ENCODE measurements at regions not wholly inside any gene's neighbourhood (a gene's known extent, or its start where the extent isn't known, plus 50 kb on each side); places are given as distances from the start of the nearest gene placed in this dataset.

- Histone ChIP-seq H3K4me2 (replicated peaks; ENCODE audit: extremely low read depth, low read length, poor library complexity, severe bottlenecking) (no peak overlapping the region), H3K27ac (ENCODE audit: low read depth in 1 of 2, low read length in 2 of 2) (no peak overlapping the region), H2AFZ (ENCODE audit: insufficient read depth, low read depth, low read length, poor library complexity, severe bottlenecking) (no peak overlapping the region), H3K9me3 (replicated peaks in 1 of 2; ENCODE audit: control insufficient read depth in 1 of 2, insufficient read depth in 1 of 2, low read length in 2 of 2) (peaks cover 0 to 4% of the 10 kb centered on the region in 2 donors), H3K79me2 (ENCODE audit: insufficient read depth, low read length) (no peaks in the 10 kb centered on the region), H3K36me3 (replicated peaks in 1 of 2; ENCODE audit: control insufficient read depth in 1 of 2, insufficient read depth in 2 of 2, low read length in 2 of 2) (no peaks in the 10 kb centered on the region), H4K20me1 (ENCODE audit: insufficient read depth, low read length) (no peaks in the 10 kb centered on the region), H3K27me3 (ENCODE audit: control insufficient read depth in 2 of 2, insufficient read depth in 2 of 2, low read length in 2 of 2) (no peaks in the 10 kb centered on the region), H3K4me1 (ENCODE audit: control insufficient read depth in 1 of 2, insufficient read depth in 2 of 2, low read length in 2 of 2) (no peaks in the 10 kb centered on the region), H3K9ac (ENCODE audit: insufficient read depth, low read length, poor library complexity, severe bottlenecking) (no peak overlapping the region), H3K4me3 (replicated peaks in 1 of 3; ENCODE audit: low read depth in 2 of 3, low read length in 3 of 3) (no peak overlapping the region)
- Mint-ChIP-seq H3K4me1 (no peaks in the 10 kb centered on the region), H3K27ac (no peak overlapping the region), H3K4me3 (no peak overlapping the region), H3K9me3 (peaks cover 0 to 9% (median 0%) of the 10 kb centered on the region in 7 donors), H3K27me3 (ENCODE audit: low read depth in 3 of 3) (no peaks in the 10 kb centered on the region), H3K36me3 (no peaks in the 10 kb centered on the region)
- no CpG with 5 or more reads among the region's 3 CpGs for WGBS (ENCODE audit: insufficient coverage)
- intact Hi-C loops (cut with micrococcal nuclease) = no loop called here
- TF ChIP-seq CTCF (IDR thresholded peaks at IDR 0.05) = no peak
- DNase-seq = no peak
Observed at GRCh38 chr5:18900644-18901043, 1087.4 kb downstream of the CDH18 start.

GRCh38 chr5:18920966-18921365, 1067.0 kb downstream of the CDH18 start:
- Histone ChIP-seq H3K36me3 (replicated peaks in 1 of 2; ENCODE audit: control insufficient read depth in 1 of 2, insufficient read depth in 2 of 2, low read length in 2 of 2) (no peaks in the 10 kb centered on the region), H2AFZ (ENCODE audit: insufficient read depth, low read depth, low read length, poor library complexity, severe bottlenecking) (no peak overlapping the region), H4K20me1 (ENCODE audit: insufficient read depth, low read length) (no peaks in the 10 kb centered on the region), H3K4me3 (replicated peaks in 1 of 3; ENCODE audit: low read depth in 2 of 3, low read length in 3 of 3) (no peak overlapping the region), H3K27me3 (ENCODE audit: control insufficient read depth in 2 of 2, insufficient read depth in 2 of 2, low read length in 2 of 2) (no peaks in the 10 kb centered on the region), H3K9ac (ENCODE audit: insufficient read depth, low read length, poor library complexity, severe bottlenecking) (no peak overlapping the region), H3K27ac (ENCODE audit: low read depth in 1 of 2, low read length in 2 of 2) (no peak overlapping the region), H3K4me1 (ENCODE audit: control insufficient read depth in 1 of 2, insufficient read depth in 2 of 2, low read length in 2 of 2) (no peaks in the 10 kb centered on the region), H3K79me2 (ENCODE audit: insufficient read depth, low read length) (no peaks in the 10 kb centered on the region), H3K4me2 (replicated peaks; ENCODE audit: extremely low read depth, low read length, poor library complexity, severe bottlenecking) (no peak overlapping the region), H3K9me3 (replicated peaks in 1 of 2; ENCODE audit: control insufficient read depth in 1 of 2, insufficient read depth in 1 of 2, low read length in 2 of 2) (peaks cover 12 to 18% of the 10 kb centered on the region in 2 donors)
- 93% methylated on average over 4 of the region's 5 CpGs for WGBS (ENCODE audit: insufficient coverage)
- no peak for TF ChIP-seq CTCF (IDR thresholded peaks at IDR 0.05)
- Mint-ChIP-seq H3K4me1 (no peaks in the 10 kb centered on the region), H3K36me3 (no peaks in the 10 kb centered on the region), H3K9me3 (peaks cover 0 to 9% (median 4%) of the 10 kb centered on the region in 7 donors), H3K27ac (no peak overlapping the region), H3K4me3 (no peak overlapping the region), H3K27me3 (ENCODE audit: low read depth in 3 of 3) (no peaks in the 10 kb centered on the region)
- no peak for DNase-seq
- intact Hi-C loops (cut with micrococcal nuclease) = no loop called here

Measured in CD14-positive monocyte (primary cell).